GM18508 (cell line): ENCODE measurements at regions not wholly inside any gene's neighbourhood (a gene's known extent, or its start where the extent isn't known, plus 50 kb on each side); places are given as distances from the start of the nearest gene placed in this dataset.
"Not testable (repeated sequence)": the region's sequence is repeated elsewhere in the genome, so short reads cannot be mapped to it uniquely, and the experiment has no call there.

Experiments used
- ATAC-seq: cut with Tn5 transposase; IDR thresholded peaks from one replicate; pipeline ENCODE4 v1.9.1; 2021; ENCODE audit warnings: moderate number of reproducible peaks; ENCODE audit not compliant: insufficient read depth, unreplicated experiment

GRCh38 chr1:185555743-185556142 lies 178.4 kb upstream of the HMCN1 start:
- ATAC-seq, result no peak

- ATAC-seq, result no peak
Observed at GRCh38 chr1:185551008-185551407, 183.2 kb upstream of the HMCN1 start.

- no peak for ATAC-seq
Observed at GRCh38 chr1:185549906-185550305, 184.3 kb upstream of the HMCN1 start.

- ATAC-seq, result no peak
Observed at GRCh38 chr1:185546029-185546428, 188.2 kb upstream of the HMCN1 start.

GRCh38 chr1:185541871-185542301 lies 192.3 kb upstream of the HMCN1 start:
- ATAC-seq, result no peak

GRCh38 chr1:185540295-185540694 lies 193.9 kb upstream of the HMCN1 start:
- no peak for ATAC-seq

- no peak for ATAC-seq
Observed at GRCh38 chr1:185539277-185539943, 194.8 kb upstream of the HMCN1 start.

GRCh38 chr1:185538309-185538898 lies 195.8 kb upstream of the HMCN1 start:
- ATAC-seq, result not testable (repeated sequence)

GRCh38 chr1:185537596-185537995 lies 196.6 kb upstream of the HMCN1 start:
- ATAC-seq, result no peak

GRCh38 chr1:185536165-185536920 lies 197.8 kb upstream of the HMCN1 start:
- no peak for ATAC-seq

GRCh38 chr1:185535621-185536020 lies 198.6 kb upstream of the HMCN1 start:
- no peak for ATAC-seq

GRCh38 chr1:185534801-185535200 lies 199.4 kb upstream of the HMCN1 start:
- ATAC-seq, result no peak

GRCh38 chr1:185533596-185533995 lies 200.6 kb upstream of the HMCN1 start:
- no peak for ATAC-seq

GRCh38 chr1:185532856-185533255 lies 201.3 kb upstream of the HMCN1 start:
- no peak for ATAC-seq

GRCh38 chr1:185531838-185532237 lies 202.4 kb upstream of the HMCN1 start:
- ATAC-seq, result no peak

GRCh38 chr1:185530215-185530614 lies 204.0 kb upstream of the HMCN1 start:
- no peak for ATAC-seq

GRCh38 chr1:185529673-185530072 lies 204.5 kb upstream of the HMCN1 start:
- ATAC-seq, result no peak

- ATAC-seq, result no peak
Observed at GRCh38 chr1:185528084-185528676, 206.0 kb upstream of the HMCN1 start.

GRCh38 chr1:185526344-185527307 lies 207.6 kb upstream of the HMCN1 start:
- ATAC-seq, result peak; percentile 99
